ENCODE measurements at regions not wholly inside any gene's neighbourhood (a gene's known extent, or its start where the extent isn't known, plus 50 kb on each side); places are given as distances from the start of the nearest gene placed in this dataset.
A peak's percentile ranks its signal among the peaks of the same experiment; 100 is the strongest.
"Not testable (repeated sequence)": the region's sequence is repeated elsewhere in the genome, so short reads cannot be mapped to it uniquely, and the experiment has no call there.

DNA sequence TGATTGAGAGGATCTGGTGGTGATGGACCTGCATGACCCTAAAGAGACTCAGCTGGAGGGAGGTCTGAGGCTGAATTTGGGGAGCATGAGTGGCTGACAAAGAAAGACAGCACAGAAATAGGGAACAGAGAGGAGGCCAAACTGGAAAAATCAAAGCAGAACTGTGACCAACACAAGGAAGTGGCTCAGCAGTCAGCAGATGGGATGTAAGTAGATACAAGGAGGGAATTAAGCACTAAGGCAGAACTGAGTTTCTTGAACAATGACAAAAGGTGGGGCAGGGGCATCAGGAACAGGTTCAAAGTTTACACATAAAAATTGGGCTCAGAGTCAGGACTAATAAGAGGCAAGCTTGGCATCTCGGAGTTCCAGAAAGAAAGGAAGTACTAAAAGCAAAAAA is 144.3 kb upstream of the KLF3 start:
- DNase-seq (ENCODE audit: low spot score), result peak; percentile 61

DNA sequence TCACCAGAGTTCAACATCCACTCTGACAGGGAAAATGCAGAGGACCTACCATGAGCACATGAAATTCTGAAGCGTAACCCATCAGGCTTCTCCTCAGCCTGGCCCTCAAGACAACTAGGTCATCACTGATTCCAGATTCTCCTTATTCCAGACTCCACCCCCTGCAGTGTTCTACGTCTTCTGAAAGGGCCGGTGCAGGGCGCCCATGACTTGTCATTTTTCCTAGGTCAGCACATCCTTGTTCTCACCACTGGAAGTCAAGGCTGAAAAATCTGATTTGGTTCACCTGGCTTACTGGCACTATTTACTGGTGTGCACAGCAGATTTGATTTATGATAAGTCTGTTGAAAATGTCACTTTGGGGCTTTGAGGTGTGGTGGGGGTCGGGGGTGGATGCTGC is 140.9 kb upstream of the KLF3 start:
- DNase-seq (ENCODE audit: low spot score), result no peak

DNA sequence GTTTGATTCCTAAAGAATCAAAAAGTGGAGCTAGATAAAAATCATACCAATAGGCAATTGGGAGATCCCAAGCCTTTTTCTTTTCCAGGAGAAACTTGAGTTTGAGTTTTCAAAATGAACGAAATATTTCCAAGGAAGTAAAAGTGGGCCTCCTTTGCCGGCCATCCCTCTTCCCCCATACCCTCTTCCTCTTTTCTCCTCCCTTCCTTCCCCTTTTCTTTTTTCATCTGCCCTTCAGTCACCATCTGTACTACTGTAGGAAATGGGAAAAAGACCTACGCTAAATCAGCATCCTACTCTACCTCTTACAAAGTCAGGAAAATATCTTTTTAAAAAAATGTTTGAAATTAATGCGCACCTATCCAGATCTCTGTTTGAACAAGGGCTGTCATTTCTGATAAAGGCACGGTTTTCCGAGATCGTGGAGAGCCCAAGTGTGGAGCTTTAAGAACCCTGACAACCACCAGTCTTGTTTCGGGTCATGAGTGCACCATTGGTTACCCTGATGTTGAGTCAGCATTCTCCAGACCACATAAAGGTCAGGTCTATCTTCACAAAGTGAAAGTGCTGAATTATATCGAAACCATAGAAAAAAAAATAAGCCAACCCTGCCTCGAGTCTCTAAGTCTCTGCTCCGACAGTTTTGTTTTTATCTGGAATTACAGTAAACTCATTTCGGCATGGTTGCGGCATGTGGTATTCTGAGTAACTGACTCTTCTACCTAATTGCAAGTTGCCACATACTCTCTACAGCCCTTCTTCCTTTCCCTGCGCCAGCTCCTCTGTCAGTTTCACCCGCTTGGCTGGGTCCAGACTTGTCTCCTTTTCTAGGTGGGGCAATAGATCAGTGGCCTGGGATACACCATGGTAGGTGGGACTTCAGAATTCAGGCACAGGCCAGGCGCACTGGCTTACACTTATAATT is 140.2 kb upstream of the KLF3 start:
- peak; percentile 65 for DNase-seq (ENCODE audit: low spot score)

DNA sequence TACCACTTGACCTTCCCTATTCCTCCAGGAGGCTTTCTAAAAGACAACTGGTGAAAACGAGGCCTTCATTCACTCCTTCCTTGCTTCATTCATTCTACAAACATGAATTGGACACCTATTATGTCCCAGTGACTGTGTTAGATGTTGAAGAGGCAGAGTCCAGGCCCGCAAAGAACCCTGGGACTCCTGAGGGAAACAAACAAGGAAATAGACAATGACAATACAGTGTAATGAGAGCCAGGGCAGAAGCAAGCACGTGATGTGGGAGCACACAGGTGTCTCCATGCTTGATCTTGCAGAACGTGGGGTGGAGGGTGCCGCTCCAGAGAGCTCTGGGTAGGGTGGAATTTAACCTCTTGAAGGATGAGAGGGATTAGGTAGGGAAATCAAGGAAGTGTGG is 137.6 kb upstream of the KLF3 start:
- DNase-seq (ENCODE audit: low spot score), result no peak

DNA sequence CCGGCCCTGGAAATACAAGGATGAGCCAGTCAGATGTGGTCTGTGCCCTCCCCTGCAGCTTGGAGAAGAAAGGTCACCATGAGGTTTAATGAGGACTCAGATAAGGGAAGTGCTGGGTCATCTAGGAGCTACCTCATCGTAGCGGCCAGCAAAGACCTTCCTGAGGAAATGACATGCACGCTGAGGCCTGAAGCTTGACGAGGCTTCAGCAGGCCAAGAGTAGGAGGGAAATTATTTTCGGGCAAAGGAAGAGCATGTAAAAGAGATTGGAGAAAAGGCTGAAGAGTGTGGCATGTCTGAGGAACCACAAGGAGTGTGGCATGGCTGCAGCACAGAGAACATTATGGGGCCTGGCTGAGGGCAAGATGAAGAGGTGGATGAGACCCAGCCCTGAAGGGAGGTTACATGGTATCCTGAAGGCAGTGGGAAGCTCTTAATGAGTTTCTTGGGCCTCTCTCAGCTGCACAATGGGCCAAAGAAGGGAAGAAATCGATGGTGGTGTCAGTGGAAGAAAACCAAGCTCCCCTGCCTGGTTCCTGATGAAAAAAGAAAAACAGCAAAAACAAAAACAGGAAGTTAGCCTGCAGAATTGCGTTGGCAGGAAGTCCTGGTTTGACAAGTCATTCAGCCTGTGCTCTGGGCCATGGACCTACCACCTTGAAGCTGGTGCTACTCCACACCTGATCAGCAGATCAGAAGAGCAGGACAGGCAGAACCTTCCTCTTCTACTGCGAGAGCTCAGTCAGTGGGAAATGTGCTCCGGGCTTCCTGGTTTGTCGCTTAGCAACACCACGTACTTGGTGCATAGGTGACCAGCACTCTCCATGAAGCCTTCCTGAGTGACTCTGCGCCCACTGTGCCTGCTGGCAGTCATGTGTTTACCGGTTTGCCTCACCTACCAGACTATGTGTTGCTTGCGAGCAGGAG is 134.5 kb upstream of the KLF3 start:
- peak; percentile 60 for DNase-seq (ENCODE audit: low spot score)

DNA sequence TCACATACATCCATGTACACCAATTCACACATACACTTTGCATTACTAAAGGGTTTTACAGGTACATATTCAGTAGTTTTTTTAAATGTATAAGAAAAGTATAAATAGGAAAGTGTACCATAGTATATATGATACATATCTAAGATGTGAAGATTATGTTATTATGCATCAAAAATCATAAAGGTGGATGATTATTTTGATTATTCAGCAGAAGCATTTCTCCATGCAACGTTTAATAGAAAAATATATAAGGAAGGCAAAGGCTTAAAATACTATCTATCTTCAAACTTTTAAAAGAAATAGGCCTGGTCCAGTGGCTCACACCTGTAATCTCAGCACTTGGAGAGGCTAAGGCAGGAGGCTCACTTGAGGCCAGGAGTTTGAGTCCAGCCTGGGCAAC is 133.5 kb upstream of the KLF3 start:
- no peak for DNase-seq (ENCODE audit: low spot score)

DNA sequence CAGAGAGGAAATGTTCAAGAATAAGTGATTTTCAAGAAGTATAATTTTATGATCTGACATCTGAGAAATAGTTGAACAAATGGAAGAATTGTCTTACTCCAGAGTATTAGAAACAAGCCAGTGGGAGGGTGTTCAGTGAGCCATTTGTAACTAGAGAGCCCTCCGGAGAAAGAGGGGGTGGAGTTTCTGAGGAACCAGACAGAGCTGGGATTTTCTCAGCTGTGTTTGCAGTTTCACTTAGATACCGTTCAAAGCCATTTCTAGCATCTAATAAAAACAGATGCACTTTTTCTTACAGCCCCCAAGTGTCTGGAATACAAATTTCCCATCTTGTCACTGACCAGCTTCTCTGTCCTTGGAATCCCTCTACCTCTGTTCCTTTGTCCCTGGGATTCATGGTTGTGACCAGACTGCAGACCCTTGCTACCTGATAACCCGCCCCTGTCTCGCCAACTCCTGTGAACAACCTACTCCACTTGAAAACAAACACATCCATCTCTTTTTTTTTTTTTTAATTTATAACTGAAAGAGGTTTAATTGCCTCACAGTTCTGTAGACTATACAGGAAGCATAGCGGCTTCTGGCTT is 132.8 kb upstream of the KLF3 start:
- no peak for DNase-seq (ENCODE audit: low spot score)

DNA sequence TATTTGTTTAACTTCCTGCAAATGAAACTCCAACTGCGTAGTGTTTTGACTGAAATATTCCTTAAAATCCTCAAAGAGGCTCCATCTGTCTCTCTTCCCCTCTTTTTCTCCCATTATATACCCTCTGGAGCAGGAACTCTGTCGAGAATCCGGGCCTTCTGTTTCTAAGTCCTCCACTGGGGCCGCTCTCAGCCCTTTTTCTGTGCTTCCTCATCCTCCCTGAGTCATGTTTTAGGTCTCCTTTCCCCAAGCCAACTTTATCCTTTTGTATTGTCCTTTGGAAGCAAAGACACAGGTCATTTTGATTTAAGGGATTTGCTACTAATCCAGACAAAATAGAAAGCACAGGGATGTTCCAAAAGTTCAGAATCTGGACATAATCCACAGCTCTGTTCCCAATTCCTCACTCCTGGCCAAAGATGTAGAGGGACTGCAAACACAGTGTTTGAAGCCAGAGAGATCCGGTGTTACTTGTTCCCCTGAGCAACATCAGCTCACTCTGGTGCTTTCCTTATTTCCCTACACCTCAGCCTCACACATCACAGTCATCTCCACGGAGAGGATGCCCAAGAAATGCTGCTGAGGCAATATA is 131.0 kb upstream of the KLF3 start:
- no peak for DNase-seq (ENCODE audit: low spot score)

DNA sequence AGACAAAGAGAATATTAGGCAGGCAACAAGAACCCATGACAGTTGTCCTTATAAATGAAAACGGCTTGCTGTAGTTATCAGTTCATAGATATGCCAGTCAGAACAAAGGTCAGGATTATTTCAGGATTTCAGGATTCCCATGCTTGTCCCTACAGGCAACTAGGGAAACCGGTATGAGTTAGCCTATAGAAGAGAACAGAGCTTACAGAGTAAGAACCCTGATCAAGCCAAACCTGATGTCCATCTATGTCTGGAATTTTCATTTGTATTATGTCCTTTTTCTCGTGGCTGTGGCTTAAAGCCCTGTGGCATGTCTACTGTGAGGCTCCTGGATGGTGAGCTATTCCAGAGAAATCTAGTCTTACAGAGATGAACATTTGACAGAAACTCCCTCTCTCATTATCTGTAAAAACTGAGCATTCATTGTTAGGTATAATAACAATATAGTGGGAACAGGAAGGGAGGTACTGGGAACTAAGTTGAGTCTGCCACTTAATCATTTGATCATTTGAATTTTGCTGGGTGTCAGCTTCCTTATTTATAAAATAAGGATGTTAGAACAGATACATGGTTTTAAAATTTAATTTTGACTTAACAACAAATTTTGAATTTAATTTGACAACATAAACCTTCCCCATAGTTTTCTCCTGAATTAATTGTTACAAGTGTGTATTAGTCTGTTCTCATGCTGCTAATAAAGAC is 129.5 kb upstream of the KLF3 start:
- DNase-seq (ENCODE audit: low spot score), result no peak

DNA sequence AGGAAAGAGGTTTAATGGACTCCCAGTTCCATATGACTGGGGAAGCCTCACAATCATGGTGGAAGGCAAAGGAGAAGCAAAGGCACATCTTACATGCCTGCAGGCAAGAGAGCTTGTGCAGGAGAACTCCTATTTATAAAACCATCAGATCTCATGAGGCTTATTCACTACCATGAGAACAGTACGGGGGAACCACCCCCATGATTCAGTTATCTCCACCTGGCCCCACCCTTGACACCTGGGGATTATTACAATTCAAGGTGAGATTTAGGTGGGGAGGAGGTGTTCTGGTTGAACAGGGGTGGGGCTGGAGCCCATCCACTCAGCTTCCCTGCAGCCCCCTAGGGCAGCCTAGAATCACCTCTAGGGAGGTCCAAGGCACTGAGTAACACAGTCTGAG is 128.9 kb upstream of the KLF3 start:
- DNase-seq (ENCODE audit: low spot score), result not testable (repeated sequence)

DNA sequence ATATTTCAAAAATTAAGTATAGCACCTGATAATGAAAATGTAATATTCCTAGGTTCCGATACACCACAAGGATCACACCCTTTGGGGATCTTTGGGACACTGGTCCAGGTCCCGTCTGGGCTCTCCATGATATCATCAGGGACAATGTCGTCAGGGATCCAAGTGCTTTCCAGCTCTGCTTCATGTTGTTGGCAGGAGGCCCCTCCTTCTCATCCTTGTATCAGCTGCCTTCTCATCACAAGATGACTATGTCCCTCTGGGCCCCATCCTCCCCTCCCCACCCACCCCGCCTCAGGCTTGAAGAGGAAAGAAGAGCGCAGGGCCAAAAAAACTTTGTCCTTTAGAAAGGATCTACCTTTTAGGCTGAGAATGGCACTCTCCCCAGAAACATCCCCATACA is 128.3 kb upstream of the KLF3 start:
- DNase-seq (ENCODE audit: low spot score), result no peak

DNA sequence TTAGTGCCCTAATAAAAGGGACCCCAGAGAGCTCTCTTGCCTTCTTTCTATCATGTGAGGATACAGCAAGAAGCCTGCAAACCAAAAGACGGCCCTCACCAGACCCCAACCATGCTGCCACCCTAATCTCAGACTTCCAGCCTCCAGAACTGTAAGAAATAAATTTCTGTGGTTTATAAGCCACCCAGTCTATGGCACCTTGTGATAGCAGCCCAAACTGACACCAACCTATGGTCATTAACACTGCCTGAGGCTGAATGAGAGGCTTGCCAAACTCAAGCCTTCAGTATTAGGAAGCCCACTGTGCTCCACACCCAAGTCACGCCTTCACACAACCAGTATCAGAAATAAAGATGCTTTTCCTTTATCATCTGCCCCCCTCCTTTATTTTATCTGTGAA is 127.3 kb upstream of the KLF3 start:
- DNase-seq (ENCODE audit: low spot score), result no peak

DNA sequence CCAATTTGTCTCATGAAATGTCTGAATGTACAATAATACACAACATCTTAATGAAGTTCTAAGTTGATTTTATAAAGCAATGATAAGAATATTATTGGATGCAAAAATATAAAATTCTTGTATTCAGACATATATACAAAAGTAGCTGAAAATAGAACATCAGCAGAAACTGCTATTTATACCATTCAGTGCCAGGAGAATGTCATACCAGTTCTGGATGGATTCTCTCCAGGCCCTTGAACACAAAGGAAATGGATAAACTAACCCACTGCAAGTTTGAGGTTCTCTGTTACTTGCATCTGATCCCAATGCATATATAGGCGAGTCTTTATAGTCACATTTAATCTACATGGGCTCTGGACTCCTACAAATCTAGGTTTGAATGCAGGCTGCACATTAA is 126.3 kb upstream of the KLF3 start:
- DNase-seq (ENCODE audit: low spot score), result no peak

DNA sequence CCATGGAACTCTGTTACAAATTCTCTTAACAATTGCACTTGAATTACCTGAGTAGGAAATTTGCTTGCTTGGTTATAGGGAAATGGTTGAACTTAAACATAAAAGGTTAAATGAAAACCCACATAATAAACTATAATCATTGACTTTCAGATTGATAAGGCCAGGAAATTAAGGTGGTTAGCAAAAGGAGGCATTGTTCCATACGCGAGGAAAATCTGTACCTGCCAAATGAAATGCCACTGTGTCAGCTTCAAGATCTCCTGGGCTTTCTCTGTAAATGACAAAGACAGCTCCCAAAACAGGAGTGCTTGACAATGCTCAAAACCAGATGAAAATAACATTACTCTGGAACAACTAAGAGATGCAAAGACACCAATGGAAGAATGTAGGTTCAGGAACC is 125.5 kb upstream of the KLF3 start:
- DNase-seq (ENCODE audit: low spot score), result no peak

DNA sequence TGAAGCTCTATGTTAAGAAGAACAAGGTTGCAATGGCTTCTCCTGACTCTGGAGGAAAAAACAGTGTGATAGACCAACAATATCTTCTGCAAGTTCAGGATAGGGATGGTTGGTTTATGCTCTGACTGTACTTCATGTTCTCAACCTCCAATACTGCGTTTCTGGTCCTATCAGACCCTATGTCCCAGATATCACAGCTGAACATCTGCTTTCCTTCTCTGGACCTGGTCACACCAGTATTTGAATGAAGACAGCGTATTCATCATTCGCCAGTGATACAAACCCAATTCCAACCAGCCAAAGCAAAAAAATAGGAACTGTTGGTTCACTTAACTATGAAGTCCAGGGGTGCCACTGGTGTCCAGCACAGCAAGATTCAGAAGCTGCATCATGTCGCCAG is 124.5 kb upstream of the KLF3 start:
- DNase-seq (ENCODE audit: low spot score), result no peak

DNA sequence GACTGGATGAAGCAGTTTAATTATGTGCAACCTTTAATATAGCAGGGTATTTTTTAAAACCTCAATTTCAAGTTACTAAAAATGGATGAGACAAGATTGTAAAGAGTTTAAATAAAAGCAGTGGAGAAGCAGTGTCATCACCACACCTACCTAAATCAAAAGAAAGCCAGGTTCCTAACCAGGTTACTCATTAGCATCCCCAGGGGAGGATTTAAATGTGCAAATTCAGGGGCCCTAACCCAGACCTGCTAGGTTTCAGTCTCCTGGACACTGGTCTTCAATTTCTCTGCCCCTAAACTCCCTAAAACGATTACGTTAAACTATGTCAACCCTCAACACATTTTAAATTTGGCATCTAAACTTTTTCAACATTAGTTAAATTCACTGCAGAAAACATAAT is 116.9 kb upstream of the KLF3 start:
- no peak for DNase-seq (ENCODE audit: low spot score)

DNA sequence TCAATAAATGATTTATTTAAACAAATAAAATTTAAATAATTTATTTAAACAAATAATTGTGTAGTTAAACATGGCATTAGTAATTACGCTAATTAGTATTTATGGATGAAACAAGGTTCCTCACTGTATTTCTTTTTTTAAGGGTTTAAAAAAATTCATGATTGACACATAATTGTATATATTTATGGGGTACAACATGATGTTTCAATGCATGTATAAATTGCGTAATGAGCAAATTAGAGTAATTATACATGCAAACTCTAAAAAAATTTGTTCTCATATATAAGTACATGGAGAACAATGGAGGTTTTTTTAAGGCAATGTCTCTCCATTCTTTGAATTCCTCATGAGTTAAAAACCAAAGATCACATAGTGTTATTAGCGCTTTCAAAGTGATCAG is 115.7 kb upstream of the KLF3 start:
- DNase-seq (ENCODE audit: low spot score), result no peak

DNA sequence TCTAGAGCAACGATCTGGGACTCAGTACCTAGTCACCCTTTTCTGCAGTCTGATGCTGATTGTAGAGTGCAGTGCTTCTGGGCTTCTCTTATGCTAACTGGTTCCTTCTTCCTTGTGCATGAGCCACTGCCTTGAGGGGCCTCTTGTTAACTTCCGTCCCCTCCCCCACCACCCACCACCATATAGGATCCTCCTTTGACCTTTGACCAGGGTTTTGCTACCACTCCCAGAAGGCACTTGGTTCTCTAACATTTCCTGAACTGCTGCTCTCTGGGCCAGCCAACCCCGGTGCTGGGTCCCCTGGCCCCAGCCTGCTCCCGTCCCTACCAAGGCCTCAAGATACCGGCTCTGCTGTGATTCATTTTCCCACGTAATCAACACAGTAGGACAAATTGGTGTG is 104.6 kb upstream of the KLF3 start:
- no peak for DNase-seq (ENCODE audit: low spot score)

DNA sequence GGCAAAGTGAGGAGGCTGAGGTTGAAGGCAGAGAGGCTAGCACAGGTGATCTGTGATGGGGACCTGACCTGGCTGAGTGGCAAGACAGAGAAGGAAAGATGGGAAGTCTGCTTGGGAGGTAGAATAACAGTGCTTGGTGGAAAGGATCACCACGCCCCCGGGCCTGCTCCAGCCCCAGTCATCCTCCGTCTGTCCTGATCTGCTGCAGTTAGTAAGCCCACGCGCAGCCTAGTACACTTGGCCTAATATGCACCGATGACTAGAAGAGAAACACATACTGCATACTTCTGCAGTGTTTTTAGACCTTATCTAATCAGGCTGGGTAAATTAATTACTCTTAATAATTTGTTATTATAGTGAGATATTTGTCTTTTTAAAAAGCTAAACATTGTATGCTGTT is 103.7 kb upstream of the KLF3 start:
- DNase-seq (ENCODE audit: low spot score), result no peak

DNA sequence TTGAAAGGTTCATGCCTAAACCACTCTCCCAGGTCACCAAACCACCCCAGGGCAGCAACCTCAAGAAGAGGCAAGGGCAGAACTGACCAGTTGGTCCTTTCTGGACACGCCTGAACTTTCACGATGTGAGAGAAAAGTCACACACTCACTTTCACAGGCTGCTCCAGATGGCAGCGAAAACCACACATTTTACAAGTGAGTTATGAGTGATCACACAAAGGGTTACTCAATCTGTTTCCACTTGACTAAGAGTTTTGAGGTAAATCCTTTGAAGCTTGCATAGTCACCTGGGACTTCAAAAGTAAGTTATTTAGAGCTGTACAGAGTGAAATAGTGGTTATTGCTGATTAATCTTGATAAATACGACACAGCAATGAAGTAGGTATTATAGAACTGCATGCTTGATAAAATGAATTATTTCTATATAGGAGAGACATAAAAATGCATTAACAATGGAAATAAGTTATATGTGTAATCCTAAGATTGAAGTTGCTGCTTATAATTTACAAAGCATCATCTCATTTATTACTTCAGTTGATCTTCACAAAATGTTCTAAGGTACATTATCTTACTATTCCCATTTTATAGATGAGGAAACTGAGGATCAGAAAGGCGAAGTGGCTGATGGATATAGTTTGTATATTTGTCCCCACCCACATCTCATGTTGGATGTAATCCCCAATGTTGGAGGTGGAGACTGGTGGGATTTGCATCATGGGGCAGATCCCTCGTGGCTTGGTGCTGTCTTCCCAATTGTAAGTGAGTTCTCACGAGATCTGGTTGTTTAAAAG is 103.0 kb upstream of the KLF3 start:
- no peak for DNase-seq (ENCODE audit: low spot score)

DNA sequence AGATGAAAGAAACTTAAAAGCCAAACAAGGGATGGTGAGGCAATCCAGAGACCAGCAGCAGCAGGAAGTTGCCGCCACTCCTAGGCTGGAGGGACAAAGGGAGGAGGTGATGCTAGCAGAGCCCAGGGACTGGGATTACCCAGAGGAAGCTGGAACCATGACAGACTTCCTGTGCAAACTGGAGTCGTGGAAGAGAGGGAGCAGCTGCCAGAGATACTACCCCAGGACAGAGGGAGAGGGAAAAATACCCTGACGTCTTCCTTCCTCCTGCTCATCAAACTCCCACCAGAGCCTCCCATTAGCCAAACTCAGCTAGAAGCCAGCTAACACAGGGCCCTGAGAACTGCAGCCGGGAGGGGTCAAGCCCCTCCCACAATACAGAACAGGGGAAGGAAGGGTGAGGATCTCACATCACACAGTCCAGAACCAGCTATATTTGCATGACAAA is 101.2 kb upstream of the KLF3 start:
- DNase-seq (ENCODE audit: low spot score), result no peak

Measured in pons (tissue), 1 donor.